HG02852 (cell line): ENCODE measurements at regions not wholly inside any gene's neighbourhood (a gene's known extent, or its start where the extent isn't known, plus 50 kb on each side); places are given as distances from the start of the nearest gene placed in this dataset.

ENCODE experiments used
- ATAC-seq: cut with Tn5 transposase; IDR thresholded peaks from one replicate; pipeline ENCODE4 v1.9.1; 2021; ENCODE audit warnings: mild to moderate bottlenecking, moderate library complexity; ENCODE audit not compliant: unreplicated experiment

GRCh38 chr3:69445498-69445897 lies 59.6 kb upstream of the FRMD4B start:
- ATAC-seq = no peak

- ATAC-seq = no peak
Observed at GRCh38 chr3:69445024-69445423, 59.1 kb upstream of the FRMD4B start.

- no peak for ATAC-seq
Observed at GRCh38 chr3:69443457-69443920, 57.6 kb upstream of the FRMD4B start.

- ATAC-seq = peak; percentile 65
Observed at GRCh38 chr3:69442771-69443311, 57.0 kb upstream of the FRMD4B start.

- ATAC-seq = no peak
Observed at GRCh38 chr3:69441732-69442131, 55.8 kb upstream of the FRMD4B start.

GRCh38 chr3:69441040-69441439 lies 55.2 kb upstream of the FRMD4B start:
- no peak for ATAC-seq

DNA sequence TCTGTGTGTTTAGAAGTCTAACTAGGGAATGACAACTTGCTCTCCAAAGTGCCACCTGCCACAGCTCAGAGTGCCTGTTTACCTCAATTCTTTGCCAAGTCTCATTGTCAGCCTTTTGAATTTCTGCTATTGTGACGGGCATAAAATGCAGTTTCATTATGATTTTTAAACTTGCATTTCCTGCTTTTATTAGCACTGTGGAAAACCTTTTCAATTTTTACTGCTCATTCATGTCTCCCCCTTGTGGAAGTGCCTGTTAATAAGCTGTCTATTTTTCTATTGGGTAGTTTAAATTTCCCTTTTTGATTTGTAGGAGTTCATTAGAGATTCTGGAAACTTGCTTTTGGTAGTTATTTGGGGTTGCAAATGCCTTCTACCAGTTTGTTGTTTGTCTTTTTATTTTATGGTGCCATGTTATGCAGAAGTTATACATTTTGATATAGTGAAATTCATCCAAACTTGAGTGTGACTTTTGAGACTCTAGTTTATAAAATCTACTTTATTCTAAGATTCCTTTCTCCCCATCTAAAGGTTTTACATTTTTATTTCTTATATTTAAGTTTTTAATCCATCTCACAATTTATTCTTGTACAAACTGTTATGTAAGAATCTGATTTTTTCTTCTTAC lies 53.9 kb upstream of the FRMD4B start:
- ATAC-seq = no peak

- no peak for ATAC-seq
Observed at GRCh38 chr3:69438476-69438875, 52.6 kb upstream of the FRMD4B start.

DNA sequence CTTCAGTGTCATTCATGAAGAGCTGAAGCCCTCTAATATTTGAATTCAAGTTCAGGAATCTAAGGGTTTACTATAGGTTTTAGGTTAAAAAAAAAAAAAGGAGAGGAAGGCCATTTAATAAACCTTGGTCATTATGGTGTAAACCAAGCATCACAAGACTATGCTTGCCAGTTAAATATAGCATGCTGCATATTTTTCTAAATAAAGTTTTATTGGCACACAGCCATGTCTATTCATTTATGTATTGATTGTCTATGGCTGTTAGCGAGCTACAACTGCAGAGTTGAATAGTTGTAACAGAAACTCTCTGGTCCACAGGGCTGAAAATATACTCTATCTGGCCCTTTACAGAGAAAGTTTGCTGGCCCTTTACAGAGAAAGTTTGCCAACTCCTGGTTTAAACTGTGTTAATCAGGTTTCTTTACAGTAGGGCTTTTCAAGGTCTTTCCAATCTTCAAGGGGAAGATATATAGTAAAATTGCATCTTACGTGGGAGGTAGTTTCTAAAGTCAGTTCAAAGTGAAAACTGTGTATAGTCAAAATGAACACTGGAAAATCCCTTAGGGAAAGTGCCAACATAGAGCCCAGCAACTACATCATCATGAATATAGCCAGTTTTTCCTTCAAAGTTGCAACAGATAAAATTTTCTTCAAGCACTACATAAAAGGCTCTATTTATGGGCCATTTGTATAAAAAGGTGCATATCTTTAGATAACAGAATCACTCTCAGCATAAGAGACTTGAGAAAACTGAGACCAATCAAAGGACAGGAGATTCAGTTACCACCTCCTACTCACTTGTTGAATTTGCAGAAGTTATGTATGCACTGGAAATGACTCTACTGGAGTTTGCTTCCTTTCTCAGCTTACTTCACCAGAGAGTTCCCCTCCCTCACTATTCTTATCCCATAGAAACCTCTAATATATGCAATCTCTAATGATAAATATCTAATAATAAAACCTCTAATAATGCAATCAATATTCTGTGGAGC lies 49.7 kb upstream of the FRMD4B start:
- peak; percentile 77 for ATAC-seq
